ENCODE measurements at regions not wholly inside any gene's neighbourhood (a gene's known extent, or its start where the extent isn't known, plus 50 kb on each side); places are given as distances from the start of the nearest gene placed in this dataset.

DNA sequence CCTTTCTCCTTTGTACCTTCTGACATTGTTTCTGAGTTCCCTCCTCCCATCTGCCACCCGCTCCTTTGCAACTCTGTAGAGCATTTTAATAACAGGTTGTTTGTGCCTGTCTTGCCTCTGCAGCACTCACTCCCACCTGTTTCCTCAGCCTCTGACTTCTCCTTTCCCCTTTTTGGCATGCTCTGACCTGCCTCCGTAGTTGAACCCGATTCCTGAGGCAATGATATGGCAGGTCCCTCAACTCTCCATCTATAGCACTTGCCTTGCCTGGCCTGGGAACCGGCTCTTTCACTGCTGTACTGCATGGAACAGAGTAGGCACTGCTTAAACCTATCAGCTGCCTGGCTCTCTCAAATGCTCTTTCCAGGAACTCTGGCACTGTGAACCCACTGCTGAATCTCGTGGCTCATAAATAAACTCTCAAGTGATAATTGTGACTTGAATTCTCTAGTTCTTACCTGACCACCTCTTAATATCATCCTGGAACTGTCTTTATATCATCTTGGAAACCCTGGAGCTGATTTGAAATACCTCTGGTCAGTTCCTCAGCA is 50.3 kb downstream of the UTRN start:
- Histone ChIP-seq H3K4me1 (ENCODE audit: control insufficient read depth, insufficient read depth, low read length, poor library complexity, severe bottlenecking) (peaks cover 9% of the 10 kb centered on the region), H3K9me3 (ENCODE audit: control insufficient read depth, low read length) (no peaks in the 10 kb centered on the region), H3K27ac (ENCODE audit: low read depth, low read length, severe bottlenecking) (no peak overlapping the region), H3K36me3 (ENCODE audit: control insufficient read depth, insufficient read depth, low read length) (no peaks in the 10 kb centered on the region), H3K4me3 (ENCODE audit: extremely low read depth, insufficient read depth, low read length, poor library complexity, severe bottlenecking) (no peak overlapping the region)
- WGBS, 2 experiments (ENCODE audit: insufficient coverage in 2 of 2), result 86 to 88% methylated on average over 4 to 5 of the region's 5 CpGs

DNA sequence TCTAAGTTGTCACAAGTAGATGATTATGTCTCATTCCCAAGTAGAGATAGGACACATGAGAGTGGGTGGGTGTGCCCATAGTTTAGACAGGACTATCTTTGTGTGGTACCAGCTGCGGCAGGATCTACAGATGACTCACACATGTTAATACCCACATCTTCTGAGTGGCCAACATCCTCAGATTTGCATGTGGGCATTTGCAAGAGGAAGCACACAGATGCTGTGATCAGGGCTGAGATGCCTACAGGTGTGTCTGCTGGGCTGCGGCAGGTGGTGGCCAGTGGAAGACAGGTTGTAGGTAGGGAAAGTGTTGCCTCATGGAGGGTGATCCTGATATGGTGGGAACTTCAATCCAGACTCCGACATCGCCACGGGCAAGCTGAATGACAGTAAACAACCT is 50.8 kb downstream of the UTRN start:
- Histone ChIP-seq H3K4me1 (ENCODE audit: control insufficient read depth, insufficient read depth, low read length, poor library complexity, severe bottlenecking) (peaks cover 12% of the 10 kb centered on the region), H3K9me3 (ENCODE audit: control insufficient read depth, low read length) (no peaks in the 10 kb centered on the region)

DNA sequence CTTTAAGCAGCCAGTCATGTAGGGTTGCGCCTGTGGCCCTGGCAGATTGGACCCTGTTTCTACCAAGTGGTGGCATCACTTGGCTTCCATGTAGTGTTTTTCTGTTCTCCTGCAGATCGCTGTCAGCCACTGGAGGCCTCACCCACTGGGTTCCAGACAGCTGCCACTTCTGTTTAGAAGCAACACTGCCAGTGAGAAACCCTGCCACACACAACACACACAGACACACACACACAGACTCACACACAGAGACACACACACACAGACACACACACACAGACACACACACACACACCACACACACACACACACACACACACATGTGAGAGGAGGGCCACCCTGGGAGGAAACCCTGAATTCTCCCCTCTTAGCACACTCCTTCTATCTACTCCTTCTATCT is 51.8 kb downstream of the UTRN start:
- 91 to 93% methylated on average over 2 of the region's 2 CpGs for WGBS, 2 experiments (ENCODE audit: insufficient coverage in 2 of 2)
- Histone ChIP-seq H3K9me3 (ENCODE audit: control insufficient read depth, low read length) (no peaks in the 10 kb centered on the region), H3K4me3 (ENCODE audit: extremely low read depth, insufficient read depth, low read length, poor library complexity, severe bottlenecking) (no peak overlapping the region)

More for the DNA sequence above, 50.8 kb downstream of the UTRN start:
- no peak overlapping the region for H3K27ac ChIP-seq (ENCODE audit: low read depth, low read length, severe bottlenecking)
- no peak overlapping the region for H3K4me3 ChIP-seq (ENCODE audit: extremely low read depth, insufficient read depth, low read length, poor library complexity, severe bottlenecking)
- no peaks in the 10 kb centered on the region for H3K36me3 ChIP-seq (ENCODE audit: control insufficient read depth, insufficient read depth, low read length)
- WGBS, 2 experiments (ENCODE audit: insufficient coverage in 2 of 2), result 97 to 98% methylated on average over 4 of the region's 5 CpGs

DNA sequence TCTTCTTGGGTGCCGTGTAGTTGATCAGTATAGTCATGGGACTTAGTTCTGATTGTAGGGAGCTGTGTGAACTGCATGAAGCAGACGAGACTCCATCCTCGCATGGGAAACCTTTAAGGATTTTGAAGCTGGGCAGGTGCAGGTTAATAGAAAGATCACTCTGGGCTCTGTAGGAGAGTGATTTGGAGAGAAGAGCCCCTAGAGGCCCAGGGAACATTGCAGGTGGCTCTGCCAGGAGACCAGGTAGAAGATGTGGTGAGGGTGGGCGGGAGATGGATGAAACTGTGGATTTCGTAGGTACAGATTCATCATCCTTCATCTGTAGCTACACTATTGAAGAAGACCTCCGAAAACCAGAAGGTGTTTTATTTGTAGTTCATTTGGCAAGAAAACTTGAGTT is 53.3 kb downstream of the UTRN start:
- Histone ChIP-seq H3K27ac (ENCODE audit: low read depth, low read length, severe bottlenecking) (no peak overlapping the region), H3K36me3 (ENCODE audit: control insufficient read depth, insufficient read depth, low read length) (no peaks in the 10 kb centered on the region), H3K9me3 (ENCODE audit: control insufficient read depth, low read length) (no peaks in the 10 kb centered on the region), H3K4me1 (ENCODE audit: control insufficient read depth, insufficient read depth, low read length, poor library complexity, severe bottlenecking) (peaks cover 6% of the 10 kb centered on the region), H3K4me3 (ENCODE audit: extremely low read depth, insufficient read depth, low read length, poor library complexity, severe bottlenecking) (no peak overlapping the region)
- WGBS, 2 experiments (ENCODE audit: insufficient coverage in 2 of 2), result 91 to 93% methylated on average over 5 of the region's 6 CpGs

More for the DNA sequence above, 51.8 kb downstream of the UTRN start:
- Histone ChIP-seq H3K27ac (ENCODE audit: low read depth, low read length, severe bottlenecking) (no peak overlapping the region), H3K36me3 (ENCODE audit: control insufficient read depth, insufficient read depth, low read length) (no peaks in the 10 kb centered on the region), H3K4me1 (ENCODE audit: control insufficient read depth, insufficient read depth, low read length, poor library complexity, severe bottlenecking) (peaks cover 5% of the 10 kb centered on the region)

DNA sequence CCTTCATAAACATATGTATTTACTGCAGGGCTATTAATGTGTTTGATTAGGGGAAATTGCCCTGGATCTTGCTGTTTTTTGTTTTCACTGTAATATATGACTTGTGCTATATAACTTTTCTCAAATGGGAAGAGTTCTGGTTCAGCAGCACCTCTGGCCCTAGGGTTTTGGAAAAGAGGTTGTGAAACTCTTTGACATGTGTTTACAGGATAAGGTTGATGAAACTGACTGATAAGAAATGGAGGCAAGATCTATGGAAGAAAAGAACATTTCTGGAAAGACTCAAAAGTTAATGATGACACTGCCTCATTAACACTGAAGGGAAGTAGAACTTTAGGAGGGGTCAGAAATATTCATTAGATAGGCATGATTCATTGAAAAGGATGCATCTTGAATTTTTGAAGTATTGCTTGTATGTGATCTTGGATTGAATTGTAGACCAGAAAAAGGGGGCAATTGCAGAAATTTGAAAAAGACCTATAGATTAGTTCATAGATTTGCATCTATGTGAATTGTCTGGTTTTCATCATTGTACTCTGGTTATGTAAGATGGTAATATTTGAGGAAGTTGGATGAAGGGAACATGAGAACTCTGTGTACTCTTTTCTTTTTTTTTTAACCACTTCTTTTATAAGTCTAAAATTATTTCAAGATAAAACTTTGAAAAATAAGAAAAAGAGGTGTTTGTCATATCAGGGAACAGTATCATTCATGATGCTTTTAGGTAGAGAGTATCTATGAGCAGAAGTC is 54.0 kb downstream of the UTRN start:
- Histone ChIP-seq H3K4me3 (ENCODE audit: extremely low read depth, insufficient read depth, low read length, poor library complexity, severe bottlenecking) (no peak overlapping the region), H3K27ac (ENCODE audit: low read depth, low read length, severe bottlenecking) (no peak overlapping the region), H3K4me1 (ENCODE audit: control insufficient read depth, insufficient read depth, low read length, poor library complexity, severe bottlenecking) (peaks cover 12% of the 10 kb centered on the region), H3K9me3 (ENCODE audit: control insufficient read depth, low read length) (no peaks in the 10 kb centered on the region), H3K36me3 (ENCODE audit: control insufficient read depth, insufficient read depth, low read length) (no peaks in the 10 kb centered on the region)

DNA sequence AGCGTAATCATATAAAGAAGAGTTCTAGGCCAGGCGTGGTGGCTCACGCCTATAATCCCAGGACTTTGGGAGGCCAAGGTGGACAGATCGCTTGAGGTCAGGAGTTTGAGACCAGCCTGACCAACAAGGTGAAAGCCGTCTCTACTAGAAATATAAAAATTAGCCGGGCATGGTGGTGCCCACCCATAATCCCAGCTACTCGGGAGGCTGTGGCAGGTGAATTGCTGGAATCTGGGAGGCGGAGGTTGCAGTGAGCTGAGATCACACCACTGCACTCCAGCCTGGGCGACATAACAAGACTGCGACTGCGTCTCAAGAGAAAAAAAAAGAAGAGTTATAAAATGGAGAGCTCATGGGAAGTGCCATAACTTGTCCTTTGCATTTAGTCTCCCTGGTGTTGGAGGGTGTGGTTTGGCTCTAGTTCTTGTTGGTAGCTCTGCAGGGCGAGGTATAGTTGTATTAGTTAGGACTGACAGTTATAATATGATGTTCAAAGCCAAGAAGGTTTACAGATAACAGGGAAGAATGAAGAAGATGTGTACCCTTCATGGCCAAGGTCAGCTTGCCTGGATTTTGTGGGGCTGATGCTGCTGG is 54.8 kb downstream of the UTRN start:
- H3K4me1 ChIP-seq (ENCODE audit: control insufficient read depth, insufficient read depth, low read length, poor library complexity, severe bottlenecking), result peaks cover 14% of the 10 kb centered on the region
- H3K36me3 ChIP-seq (ENCODE audit: control insufficient read depth, insufficient read depth, low read length), result no peaks in the 10 kb centered on the region
- H3K27ac ChIP-seq (ENCODE audit: low read depth, low read length, severe bottlenecking), result no peak overlapping the region
- 95 to 97% methylated on average over 10 to 12 of the region's 12 CpGs for WGBS, 2 experiments (ENCODE audit: insufficient coverage in 2 of 2)
- H3K9me3 ChIP-seq (ENCODE audit: control insufficient read depth, low read length), result no peaks in the 10 kb centered on the region
- H3K4me3 ChIP-seq (ENCODE audit: extremely low read depth, insufficient read depth, low read length, poor library complexity, severe bottlenecking), result no peak overlapping the region

DNA sequence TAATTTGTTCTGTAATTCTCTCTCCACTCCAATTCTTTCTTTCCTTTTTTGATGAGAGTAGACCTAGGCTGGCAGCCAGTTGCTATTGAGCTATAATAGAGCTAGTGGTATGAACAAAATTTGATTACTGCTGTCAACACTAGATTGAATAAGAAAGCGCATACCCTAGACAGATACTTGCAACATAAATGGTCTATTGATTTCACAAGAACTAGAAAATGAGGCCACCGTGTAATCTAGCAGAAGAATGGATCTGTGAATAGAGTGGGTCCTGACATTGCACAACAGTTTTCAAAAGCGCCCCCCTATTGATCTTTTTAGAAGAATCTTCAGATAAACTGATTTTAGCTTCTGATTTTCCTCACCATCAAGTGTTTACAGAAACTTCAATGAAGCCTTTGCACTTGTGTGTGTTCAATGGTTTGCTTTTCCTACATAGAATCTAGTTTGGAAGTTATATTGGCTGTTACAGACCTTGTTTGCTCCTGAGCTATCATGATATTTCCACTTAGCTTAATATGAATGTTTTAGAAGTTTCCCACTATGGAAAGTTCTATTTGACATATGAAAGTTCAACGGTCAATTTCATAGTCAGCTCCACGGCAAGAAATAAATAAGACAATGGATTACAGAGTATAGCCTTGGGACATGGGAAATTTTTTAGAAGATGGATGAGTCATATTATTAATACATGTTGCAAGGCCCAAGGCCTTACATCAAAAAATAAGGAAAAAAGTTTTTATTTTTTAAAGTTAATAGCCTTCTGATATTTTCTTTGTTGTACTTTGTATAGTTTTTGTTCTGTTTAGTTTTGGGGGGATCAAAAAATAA is 55.6 kb downstream of the UTRN start:
- Histone ChIP-seq H3K4me1 (ENCODE audit: control insufficient read depth, insufficient read depth, low read length, poor library complexity, severe bottlenecking) (peaks cover 14% of the 10 kb centered on the region), H3K27ac (ENCODE audit: low read depth, low read length, severe bottlenecking) (no peak overlapping the region), H3K4me3 (ENCODE audit: extremely low read depth, insufficient read depth, low read length, poor library complexity, severe bottlenecking) (no peak overlapping the region), H3K9me3 (ENCODE audit: control insufficient read depth, low read length) (no peaks in the 10 kb centered on the region), H3K36me3 (ENCODE audit: control insufficient read depth, insufficient read depth, low read length) (peaks cover 3% of the 10 kb centered on the region)
- 94 to 95% methylated on average over 2 to 3 of the region's 5 CpGs for WGBS, 2 experiments (ENCODE audit: insufficient coverage in 2 of 2)

DNA sequence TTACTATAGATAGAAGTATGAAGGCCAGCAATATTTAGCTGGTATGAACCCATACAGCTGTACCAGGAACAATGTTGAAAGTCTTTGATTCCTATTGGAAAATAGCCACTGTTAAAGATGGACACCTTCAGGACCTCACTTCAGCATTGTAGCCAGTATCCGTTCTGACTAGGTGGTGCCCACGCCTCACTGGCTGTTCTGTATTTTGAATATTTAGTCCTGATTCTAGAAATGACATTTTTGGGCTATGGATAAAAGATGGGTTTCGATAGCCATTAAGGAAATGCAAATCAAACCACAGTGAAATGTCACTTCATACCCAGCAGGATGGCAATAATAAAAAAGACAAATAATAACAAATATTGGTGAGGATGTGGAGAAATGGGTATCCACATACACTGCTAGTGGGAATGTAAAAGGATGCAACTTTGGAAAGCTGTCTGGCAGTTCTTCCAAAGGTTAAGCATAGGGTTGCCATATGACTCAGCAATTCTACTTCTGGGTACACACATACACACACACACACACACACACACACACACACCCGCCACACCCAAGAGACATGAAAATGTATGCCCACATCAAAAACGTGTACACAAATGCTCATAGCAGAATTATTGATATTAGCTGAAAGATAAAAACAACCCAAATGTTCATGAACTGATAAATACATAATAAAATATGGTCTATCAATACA is 56.8 kb downstream of the UTRN start:
- Histone ChIP-seq H3K4me3 (ENCODE audit: extremely low read depth, insufficient read depth, low read length, poor library complexity, severe bottlenecking) (no peak overlapping the region), H3K9me3 (ENCODE audit: control insufficient read depth, low read length) (no peaks in the 10 kb centered on the region), H3K4me1 (ENCODE audit: control insufficient read depth, insufficient read depth, low read length, poor library complexity, severe bottlenecking) (peaks cover 16% of the 10 kb centered on the region), H3K36me3 (ENCODE audit: control insufficient read depth, insufficient read depth, low read length) (peaks cover 3% of the 10 kb centered on the region), H3K27ac (ENCODE audit: low read depth, low read length, severe bottlenecking) (no peak overlapping the region)
- 60% methylated on average over 3 of the region's 5 CpGs; no CpG with 5 or more reads in 1 of the 2 experiments for WGBS, 2 experiments (ENCODE audit: insufficient coverage in 2 of 2)

DNA sequence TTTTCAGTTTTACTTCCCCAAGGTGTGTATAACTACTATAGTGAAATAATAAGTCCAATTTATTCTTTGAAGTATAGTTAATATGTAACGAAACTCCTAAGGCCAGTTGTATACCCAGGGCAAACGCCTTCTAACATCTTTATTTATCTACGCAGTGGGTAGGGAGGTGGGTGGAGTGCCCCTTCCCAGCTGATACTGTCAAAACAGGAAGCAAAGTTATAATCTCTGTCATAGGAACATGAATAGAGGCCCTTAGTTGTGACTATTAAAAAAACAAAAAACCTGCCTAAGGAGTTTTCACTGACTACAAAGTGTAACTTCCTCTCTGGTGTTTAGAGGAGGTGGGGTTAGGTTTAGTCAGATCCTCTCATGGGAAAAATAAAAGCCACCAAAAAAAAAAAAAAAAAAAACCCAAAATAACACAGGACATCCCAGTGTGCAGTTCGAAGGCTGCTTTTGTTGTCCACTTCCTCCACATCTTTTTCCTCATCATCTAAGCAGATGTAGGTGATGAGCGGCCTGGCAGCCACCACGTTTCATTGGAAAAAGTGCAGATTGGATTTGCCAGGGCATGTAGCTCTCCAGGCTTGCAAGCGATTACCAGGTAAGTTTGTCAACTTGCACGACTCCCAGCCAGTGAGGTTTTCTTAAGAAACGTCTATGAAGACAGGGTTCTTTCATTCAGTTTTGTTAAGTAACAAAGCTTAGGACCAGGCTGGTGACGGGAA is 58.7 kb downstream of the UTRN start:
- Histone ChIP-seq H3K36me3 (ENCODE audit: control insufficient read depth, insufficient read depth, low read length) (peaks cover 3% of the 10 kb centered on the region), H3K27ac (ENCODE audit: low read depth, low read length, severe bottlenecking) (peak overlapping the region; percentile 67), H3K4me3 (ENCODE audit: extremely low read depth, insufficient read depth, low read length, poor library complexity, severe bottlenecking) (no peak overlapping the region), H3K4me1 (ENCODE audit: control insufficient read depth, insufficient read depth, low read length, poor library complexity, severe bottlenecking) (peaks cover 22% of the 10 kb centered on the region), H3K9me3 (ENCODE audit: control insufficient read depth, low read length) (no peaks in the 10 kb centered on the region)
- WGBS, 2 experiments (ENCODE audit: insufficient coverage in 2 of 2), result 81 to 89% methylated on average over 6 to 9 of the region's 10 CpGs

DNA sequence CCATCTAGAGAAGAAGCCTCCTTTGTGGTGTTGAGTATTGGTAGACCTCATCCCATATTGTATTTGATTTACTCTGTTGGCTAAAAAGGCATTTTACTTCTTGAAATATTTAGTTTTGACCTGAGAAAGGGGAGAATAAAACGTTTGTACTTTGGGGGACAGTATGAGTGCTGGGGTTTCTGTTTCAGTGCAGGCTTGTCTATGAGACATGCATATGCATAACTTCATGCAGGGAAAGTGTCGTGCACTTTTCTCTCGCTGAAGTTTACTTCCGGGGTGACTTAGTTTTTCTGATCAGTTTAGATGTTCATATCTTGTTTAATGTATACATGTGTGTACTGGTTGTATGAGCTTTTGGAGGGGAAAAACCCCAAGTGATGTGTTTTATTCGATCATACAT is 59.5 kb downstream of the UTRN start:
- Histone ChIP-seq H3K4me3 (ENCODE audit: extremely low read depth, insufficient read depth, low read length, poor library complexity, severe bottlenecking) (peak overlapping the region; percentile 3), H3K27ac (ENCODE audit: low read depth, low read length, severe bottlenecking) (peak overlapping the region; percentile 67), H3K9me3 (ENCODE audit: control insufficient read depth, low read length) (no peaks in the 10 kb centered on the region), H3K4me1 (ENCODE audit: control insufficient read depth, insufficient read depth, low read length, poor library complexity, severe bottlenecking) (peaks cover 25% of the 10 kb centered on the region), H3K36me3 (ENCODE audit: control insufficient read depth, insufficient read depth, low read length) (peaks cover 3% of the 10 kb centered on the region)
- WGBS, 2 experiments (ENCODE audit: insufficient coverage in 2 of 2), result 86 to 91% methylated on average over 5 of the region's 5 CpGs
